ENCODE measurements at regions not wholly inside any gene's neighbourhood (a gene's known extent, or its start where the extent isn't known, plus 50 kb on each side); places are given as distances from the start of the nearest gene placed in this dataset.

GRCh38 chr7:98686466-98687080 lies 69.5 kb downstream of the NPTX2 start:
- ATAC-seq (no peak), DNase-seq (no peak)
- Histone ChIP-seq H3K36me3 (no peaks in the 10 kb centered on the region), H3K27me3 (peaks cover 0 to 9% of the 10 kb centered on the region in 2 donors), H3K27ac (no peak overlapping the region), H3K9me3 (peaks cover 0 to 24% of the 10 kb centered on the region in 2 donors), H3K4me3 (no peak overlapping the region), H3K4me1 (no peaks in the 10 kb centered on the region)
- intact Hi-C loops (cut with DNase I), result no loop called here
- TF ChIP-seq, protein P1, sequence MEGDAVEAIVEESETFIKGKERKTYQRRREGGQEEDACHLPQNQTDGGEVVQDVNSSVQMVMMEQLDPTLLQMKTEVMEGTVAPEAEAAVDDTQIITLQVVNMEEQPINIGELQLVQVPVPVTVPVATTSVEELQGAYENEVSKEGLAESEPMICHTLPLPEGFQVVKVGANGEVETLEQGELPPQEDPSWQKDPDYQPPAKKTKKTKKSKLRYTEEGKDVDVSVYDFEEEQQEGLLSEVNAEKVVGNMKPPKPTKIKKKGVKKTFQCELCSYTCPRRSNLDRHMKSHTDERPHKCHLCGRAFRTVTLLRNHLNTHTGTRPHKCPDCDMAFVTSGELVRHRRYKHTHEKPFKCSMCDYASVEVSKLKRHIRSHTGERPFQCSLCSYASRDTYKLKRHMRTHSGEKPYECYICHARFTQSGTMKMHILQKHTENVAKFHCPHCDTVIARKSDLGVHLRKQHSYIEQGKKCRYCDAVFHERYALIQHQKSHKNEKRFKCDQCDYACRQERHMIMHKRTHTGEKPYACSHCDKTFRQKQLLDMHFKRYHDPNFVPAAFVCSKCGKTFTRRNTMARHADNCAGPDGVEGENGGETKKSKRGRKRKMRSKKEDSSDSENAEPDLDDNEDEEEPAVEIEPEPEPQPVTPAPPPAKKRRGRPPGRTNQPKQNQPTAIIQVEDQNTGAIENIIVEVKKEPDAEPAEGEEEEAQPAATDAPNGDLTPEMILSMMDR (IDR thresholded peaks at IDR 0.05), result no peak

DNA sequence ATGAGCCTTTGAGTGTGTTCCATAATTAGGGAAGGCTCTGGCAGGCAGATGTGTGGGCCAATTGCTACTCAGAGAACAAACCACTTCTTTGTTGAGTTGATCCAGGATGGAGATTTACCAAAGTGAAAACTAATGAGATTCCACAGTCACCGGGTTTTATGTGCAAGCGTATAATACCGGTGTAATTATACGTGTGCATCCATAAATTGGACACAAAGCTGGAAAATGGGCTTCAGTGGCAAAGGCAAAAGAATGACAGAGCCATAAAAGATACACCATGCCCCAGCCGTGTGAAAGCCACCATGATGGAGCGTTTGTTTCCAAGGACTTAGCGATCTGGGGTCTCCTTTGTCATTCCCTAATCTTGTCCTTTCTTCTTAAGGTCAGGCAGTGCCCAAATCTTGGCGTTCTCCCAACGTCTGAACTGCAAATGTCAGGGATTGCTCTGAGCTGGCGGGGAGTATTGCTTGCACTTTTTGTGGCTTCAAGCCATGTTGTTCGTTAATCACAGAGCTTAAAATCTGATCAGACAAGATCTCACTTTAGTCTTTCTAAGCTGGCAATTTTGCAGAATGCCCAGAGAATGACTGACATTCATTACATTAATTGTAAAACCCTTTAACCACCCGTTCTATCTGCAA lies 70.1 kb downstream of the NPTX2 start:
- DNase-seq, result no peak
- Histone ChIP-seq H3K4me3 (no peak overlapping the region), H3K27ac (no peak overlapping the region), H3K27me3 (peaks cover 0 to 2% of the 10 kb centered on the region in 2 donors), H3K9me3 (peaks cover 0 to 28% of the 10 kb centered on the region in 2 donors), H3K36me3 (no peaks in the 10 kb centered on the region), H3K4me1 (no peaks in the 10 kb centered on the region)
- TF ChIP-seq, protein P1 (IDR thresholded peaks at IDR 0.05), result no peak
- no peak for ATAC-seq
- intact Hi-C loops (cut with DNase I), result no loop called here

DNA sequence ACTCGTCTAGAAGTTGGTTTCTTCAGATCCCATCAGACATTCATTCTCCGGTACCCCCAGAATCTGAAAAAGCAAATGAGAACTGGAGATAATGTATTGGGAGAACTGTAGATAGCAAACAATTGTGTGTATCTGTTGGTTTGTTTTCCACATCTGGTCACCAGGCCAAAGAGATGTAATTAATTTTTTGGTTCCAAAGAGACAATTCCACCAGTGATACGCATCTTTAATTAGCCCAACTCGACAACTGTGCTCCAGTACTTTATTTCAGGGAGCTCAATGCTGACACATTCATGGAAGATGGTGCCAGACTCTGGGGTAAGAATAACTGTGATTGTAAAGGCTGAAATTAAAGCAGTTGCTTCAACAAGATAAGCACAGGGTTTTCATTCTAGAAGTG lies 74.5 kb downstream of the NPTX2 start:
- no peaks in the 10 kb centered on the region for H3K36me3 ChIP-seq
- H3K27ac ChIP-seq, result no peak overlapping the region
- no peaks in the 10 kb centered on the region for H3K27me3 ChIP-seq
- DNase-seq (no peak), ATAC-seq (no peak)
- TF ChIP-seq, protein P1 (IDR thresholded peaks at IDR 0.05), result no peak
- peaks cover 0 to 47% of the 10 kb centered on the region in 2 donors for H3K9me3 ChIP-seq
- H3K4me1 ChIP-seq, result no peaks in the 10 kb centered on the region
- no peak overlapping the region for H3K4me3 ChIP-seq
- intact Hi-C loops (cut with DNase I), result no loop called here

DNA sequence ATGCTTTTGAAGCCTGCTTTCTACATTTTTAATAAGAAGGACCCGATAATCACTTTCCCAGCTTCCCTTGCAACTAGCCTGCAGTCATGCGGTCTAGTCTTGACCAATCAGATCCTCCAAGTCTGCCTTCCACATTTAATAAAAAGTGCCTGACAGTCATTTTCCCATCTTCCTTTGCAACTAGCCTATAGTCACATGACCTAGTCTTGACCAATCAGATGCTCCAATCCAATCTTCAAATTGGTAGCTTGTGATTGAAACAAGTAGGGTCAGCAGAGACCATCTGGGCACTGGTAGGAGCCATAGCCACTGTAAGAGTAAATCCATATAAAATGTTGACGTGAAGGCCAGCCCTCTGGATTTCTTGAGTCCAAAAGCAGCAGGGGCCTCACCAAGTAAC lies 80.0 kb downstream of the NPTX2 start:
- Histone ChIP-seq H3K36me3 (no peaks in the 10 kb centered on the region), H3K9me3 (peaks cover 0 to 29% of the 10 kb centered on the region in 2 donors), H3K4me1 (no peaks in the 10 kb centered on the region), H3K27ac (no peak overlapping the region), H3K4me3 (no peak overlapping the region), H3K27me3 (no peaks in the 10 kb centered on the region)
- no peak for DNase-seq
- TF ChIP-seq, protein P1 (IDR thresholded peaks at IDR 0.05), result no peak
- ATAC-seq, result no peak
- intact Hi-C loops (cut with DNase I), result no loop called here

DNA sequence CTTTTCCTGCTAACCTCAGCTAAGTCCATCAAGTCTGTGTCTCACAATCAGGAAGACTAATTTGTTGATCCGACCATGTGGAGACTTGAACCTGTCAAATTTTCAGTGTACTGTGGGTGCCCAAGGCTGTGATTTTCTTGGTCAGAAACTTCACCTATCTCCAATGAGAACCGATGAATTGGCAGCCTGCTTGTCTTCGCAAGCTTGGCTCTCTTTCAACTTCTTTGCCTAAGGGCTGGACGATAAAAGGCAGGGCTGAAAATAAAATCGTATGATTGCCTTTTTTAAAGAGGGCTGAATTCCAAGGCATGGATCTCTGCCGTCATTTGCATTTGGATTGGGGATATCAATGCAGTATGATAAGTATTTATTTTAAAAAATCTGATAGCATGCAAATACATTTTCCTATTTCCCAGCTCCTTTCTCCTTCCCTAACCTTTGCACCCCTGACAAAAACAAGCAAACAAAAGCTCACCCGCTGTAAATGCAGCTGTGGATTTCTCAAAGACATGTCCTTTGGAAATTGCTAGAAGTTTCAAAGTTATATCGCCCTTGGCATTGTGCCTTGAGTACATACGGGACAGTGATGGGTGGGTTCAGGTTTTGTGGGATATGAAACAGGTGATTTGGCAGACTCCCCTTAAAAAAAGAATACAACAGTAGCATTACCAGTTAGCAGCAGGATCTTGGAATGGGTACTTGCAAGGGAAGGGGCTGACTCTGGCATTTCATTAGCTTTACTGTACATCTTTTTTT lies 80.6 kb downstream of the NPTX2 start:
- DNase-seq (no peak), ATAC-seq (no peak)
- Histone ChIP-seq H3K27ac (no peak overlapping the region), H3K27me3 (no peaks in the 10 kb centered on the region), H3K9me3 (peaks cover 0 to 25% of the 10 kb centered on the region in 2 donors), H3K36me3 (no peaks in the 10 kb centered on the region), H3K4me3 (no peak overlapping the region), H3K4me1 (no peaks in the 10 kb centered on the region)
- intact Hi-C loops (cut with DNase I), result no loop called here
- TF ChIP-seq, protein P1 (IDR thresholded peaks at IDR 0.05), result no peak
